Stimulated activated CD4-positive, alpha-beta T cell treated with anti-CD3 and anti-CD28 coated beads, Interleukin-4, amount 100 ng/mL, for 4 hours (primary cell): ENCODE measurements at regions not wholly inside any gene's neighbourhood (a gene's known extent, or its start where the extent isn't known, plus 50 kb on each side); places are given as distances from the start of the nearest gene placed in this dataset.

Experiments used
- DNase-seq, 2 experiments: peaks; one replicate each; pipeline ENCODE4 v3.0.0-alpha.2; 2020

DNA sequence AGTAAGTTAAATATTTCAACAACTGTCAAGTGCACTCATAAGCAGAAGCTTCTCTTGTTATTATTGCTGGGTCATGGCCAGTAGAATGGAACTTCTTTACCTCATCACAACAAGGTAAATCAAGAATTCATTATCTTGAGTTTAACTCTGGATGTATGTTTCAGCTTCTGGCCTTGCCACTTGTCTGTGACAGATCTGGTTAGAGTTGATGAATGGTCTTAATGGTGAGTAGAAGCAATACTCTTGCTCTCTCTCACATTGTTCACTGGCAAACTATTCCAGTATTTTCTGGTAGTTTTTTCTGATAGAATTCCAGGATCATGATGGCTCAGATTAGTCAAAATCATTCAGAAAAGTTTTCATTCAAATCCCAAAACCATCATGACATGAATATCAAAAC lies 51.3 kb upstream of the NR4A2 start:
- no peak for DNase-seq

GRCh38 chr2:156385242-156385641 lies 50.9 kb upstream of the GPD2 start:
- peak in 1 of 2 experiments; percentile 42 for DNase-seq
